Hippocampal formation (tissue), 2 donors: ENCODE measurements at regions not wholly inside any gene's neighbourhood (a gene's known extent, or its start where the extent isn't known, plus 50 kb on each side); places are given as distances from the start of the nearest gene placed in this dataset.
"Not testable (repeated sequence)": the region's sequence is repeated elsewhere in the genome, so short reads cannot be mapped to it uniquely, and the experiment has no call there.

ENCODE experiments used
- DNase-seq, 2 donors: peaks; one replicate each; lab custom pipeline; 2025; lab: John Stamatoyannopoulos, UW

GRCh38 chr9:101860920-101861319 lies 122.5 kb upstream of the GRIN3A start:
- DNase-seq, result no peak

- DNase-seq, result no peak
Measured at GRCh38 chr9:101859620-101860019, 121.2 kb upstream of the GRIN3A start.

GRCh38 chr9:101858026-101858425 lies 119.6 kb upstream of the GRIN3A start:
- DNase-seq, result no peak

DNA sequence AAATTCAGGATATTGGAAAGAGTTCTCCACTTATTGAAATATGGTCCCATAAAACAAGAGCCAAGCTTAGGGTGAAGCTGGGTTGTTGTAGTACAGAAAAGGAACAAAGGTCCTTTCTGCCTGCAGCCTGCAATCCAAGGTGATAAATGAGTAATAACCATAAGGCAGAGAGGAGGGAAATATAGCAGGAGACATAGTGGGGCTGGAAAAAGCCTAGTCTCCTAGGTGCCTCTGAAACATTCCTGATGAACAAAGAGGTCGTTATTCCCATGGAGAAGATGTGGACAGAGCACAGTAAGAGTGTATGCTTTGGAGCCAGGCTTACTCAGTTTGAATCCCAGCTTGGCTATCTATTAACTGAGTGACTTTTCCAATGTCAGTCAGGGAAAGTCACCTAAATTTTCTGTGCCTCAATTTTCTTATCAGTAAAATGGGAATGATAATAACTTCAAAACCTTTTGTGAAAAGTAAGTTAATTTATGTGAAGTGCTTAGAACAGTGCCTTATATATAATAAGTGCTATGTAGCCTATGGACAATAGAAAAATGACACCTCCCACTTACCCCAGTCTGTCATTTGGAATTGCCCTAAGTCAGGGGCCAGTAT lies 110.8 kb upstream of the GRIN3A start:
- DNase-seq, result no peak

DNA sequence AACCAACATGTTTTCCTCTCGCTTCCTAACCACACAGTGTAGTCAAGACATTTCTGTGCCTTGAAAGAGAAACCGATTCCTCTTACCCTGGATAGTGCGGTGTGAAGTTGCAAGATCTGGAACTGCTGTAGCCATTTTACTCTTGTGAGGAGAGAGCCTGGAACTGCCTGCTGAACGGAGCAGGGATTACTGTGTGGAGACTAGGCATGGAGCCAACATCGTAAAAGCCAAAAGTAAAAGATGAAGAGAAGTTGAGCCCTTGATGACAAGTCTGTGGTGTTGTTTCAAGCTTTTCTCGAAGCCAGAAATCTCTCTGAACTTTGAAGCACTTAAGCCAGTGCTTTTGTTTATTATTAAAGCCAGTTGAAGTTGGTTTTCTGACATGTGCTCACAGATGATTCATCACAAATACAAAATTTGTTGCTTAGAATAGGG lies 110.1 kb upstream of the GRIN3A start:
- DNase-seq, result no peak

DNA sequence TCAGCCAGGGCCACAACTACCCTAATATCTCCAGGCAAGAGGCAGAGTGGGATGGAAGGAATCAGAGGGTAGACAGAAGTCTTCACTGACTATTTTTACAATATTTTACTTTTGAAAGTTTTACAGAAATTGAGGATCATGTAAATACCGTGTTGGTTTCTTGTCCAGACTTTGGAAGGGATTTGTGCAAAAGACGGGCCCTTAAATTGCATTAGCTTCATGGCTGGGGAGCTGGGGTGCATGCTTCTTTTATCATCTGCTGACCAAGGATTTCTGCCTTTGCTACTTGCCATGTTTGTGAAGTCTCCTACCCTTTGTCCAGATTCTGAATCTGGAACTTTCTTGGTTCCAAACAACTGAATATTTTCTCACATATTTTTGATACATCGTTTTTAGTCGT lies 107.7 kb upstream of the GRIN3A start:
- no peak for DNase-seq

GRCh38 chr9:101840694-101841188 lies 102.3 kb upstream of the GRIN3A start:
- no peak for DNase-seq

GRCh38 chr9:101838988-101839387 lies 100.5 kb upstream of the GRIN3A start:
- not testable (repeated sequence) for DNase-seq

- no peak for DNase-seq
Measured at GRCh38 chr9:101836021-101836420, 97.6 kb upstream of the GRIN3A start.

DNA sequence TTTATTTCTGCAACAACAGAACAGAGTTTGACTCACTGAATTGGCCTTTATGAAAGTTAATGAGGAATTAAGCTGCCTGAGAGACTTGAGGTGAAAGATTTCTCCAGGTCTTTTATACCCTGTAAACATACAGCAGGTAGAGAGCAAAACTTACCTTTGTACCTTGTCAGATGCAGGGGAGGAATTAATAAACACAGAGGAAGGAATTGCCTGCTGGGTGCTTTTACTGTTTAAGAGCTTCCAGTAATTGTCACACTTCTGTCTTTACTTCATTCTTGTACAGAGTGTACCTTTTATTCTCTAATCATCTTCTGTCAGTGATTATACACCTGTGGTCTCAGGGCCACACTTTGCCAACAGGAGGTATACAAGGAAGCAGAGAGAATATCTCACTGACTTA lies 94.0 kb upstream of the GRIN3A start:
- no peak for DNase-seq

DNA sequence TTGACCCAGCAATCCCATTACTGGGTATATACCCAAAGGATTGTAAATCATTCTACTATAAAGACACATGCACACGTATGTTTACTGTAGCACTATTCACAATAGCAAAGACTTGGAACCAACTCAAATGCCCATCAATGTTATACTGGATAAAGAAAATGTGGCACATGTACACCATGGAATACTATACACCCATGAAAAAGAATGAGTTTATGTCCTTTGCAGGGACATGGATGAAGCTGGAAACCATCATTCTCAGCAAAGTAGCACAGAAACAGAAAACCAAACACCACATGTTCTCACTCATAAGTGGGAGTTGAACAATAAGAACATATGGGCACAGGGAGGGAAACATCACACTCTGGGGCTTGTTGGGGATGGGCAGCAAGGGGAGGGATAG lies 83.0 kb upstream of the GRIN3A start:
- DNase-seq, result not testable (repeated sequence)

DNA sequence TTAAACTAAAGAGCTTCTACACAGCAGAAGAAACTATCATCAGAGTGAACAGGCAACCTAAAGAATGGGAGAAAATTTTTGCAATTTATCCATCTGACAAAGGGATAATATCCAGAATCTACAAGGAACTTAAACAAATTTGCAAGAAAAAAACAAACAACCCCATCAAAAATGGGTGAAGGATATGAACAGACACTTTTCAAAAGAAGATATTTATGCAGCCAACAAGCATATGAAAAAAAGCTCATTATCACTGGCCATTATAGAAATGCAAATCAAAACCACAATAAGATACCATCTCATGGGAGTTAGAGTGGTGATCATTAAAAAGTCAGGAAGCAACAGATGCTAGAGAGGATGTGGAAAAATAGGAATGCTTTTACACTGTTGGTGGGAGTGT lies 82.5 kb upstream of the GRIN3A start:
- not testable (repeated sequence) for DNase-seq

GRCh38 chr9:101814064-101814463 lies 75.6 kb upstream of the GRIN3A start:
- no peak for DNase-seq

GRCh38 chr9:101807879-101808278 lies 69.4 kb upstream of the GRIN3A start:
- not testable (repeated sequence) for DNase-seq

- DNase-seq, result no peak
Measured at GRCh38 chr9:101796044-101796443, 57.6 kb upstream of the GRIN3A start.

DNA sequence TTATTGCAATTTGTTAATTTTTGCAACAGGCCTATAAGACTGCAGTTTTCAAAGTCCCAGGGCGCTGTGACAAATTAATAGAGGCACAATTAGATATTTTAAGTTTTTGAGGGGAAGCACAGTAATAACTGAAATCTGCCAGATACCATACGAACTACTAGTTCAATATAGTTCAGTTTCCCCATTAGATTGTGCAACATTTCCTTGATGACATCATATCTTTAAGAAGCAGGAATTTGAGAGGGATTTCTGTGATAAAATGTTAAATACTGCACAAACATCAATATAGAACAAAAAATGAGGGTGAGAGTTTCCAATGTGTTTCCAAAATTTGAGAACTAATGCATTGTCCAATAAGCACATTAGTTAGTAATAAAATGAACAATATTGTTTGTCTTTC lies 56.7 kb upstream of the GRIN3A start:
- no peak for DNase-seq

- DNase-seq, result no peak
Measured at GRCh38 chr9:101792475-101792874, 54.0 kb upstream of the GRIN3A start.

GRCh38 chr9:101791938-101792337 lies 53.5 kb upstream of the GRIN3A start:
- DNase-seq, result peak in 1 of 2 donors; percentile 3

GRCh38 chr9:101791533-101791932 lies 53.1 kb upstream of the GRIN3A start:
- no peak for DNase-seq
